ENCODE measurements at regions not wholly inside any gene's neighbourhood (a gene's known extent, or its start where the extent isn't known, plus 50 kb on each side); places are given as distances from the start of the nearest gene placed in this dataset.

GRCh38 chr1:5478156-5478695 is 514.0 kb downstream of the NPHP4 start:
- DNase-seq (ENCODE audit: low read depth, low spot score), result no peak

DNA sequence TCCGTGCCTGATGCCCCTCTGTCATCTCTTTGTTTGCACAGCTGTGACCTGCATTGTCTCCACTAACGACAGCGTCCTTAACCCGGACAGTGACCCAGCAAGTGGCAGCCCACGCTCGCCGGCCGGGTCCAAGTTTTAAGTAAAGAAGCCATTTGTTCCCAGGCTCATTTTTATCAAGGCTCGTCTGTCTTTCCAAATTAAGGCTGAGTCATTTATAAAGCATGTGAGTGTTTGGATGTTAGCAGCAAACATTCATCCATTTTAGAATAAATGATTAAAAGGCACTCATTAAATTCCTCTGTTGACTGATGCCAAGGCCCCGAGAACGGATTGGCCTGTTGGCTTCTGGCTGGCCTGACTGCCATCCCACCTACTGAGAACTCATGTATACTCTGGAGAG is 514.5 kb downstream of the NPHP4 start:
- no peak for DNase-seq (ENCODE audit: low read depth, low spot score)

DNA sequence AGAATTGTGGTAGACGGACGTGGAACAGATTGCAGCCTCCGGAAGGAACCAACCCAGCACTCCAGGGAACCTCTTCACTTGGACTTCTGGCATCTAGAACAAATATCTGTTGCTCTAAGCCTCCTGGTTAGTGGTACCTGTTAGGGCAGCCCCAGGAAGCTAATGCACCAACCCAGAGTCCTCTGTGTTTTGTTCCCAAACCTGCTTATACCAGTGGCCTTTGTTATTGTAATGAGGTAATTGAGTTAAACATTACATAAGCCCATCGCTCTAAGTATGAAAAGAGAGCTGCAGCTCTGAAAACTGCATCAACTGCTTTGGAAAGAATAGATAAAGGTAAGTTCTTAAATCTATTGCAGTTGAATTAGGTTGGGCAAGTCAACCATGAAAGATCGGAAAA is 516.7 kb downstream of the NPHP4 start:
- DNase-seq (ENCODE audit: low read depth, low spot score), result no peak

GRCh38 chr1:5473268-5473667 is 519.0 kb downstream of the NPHP4 start:
- DNase-seq (ENCODE audit: low read depth, low spot score), result no peak

GRCh38 chr1:5466487-5466886 is 525.7 kb downstream of the NPHP4 start:
- DNase-seq (ENCODE audit: low read depth, low spot score), result no peak

DNA sequence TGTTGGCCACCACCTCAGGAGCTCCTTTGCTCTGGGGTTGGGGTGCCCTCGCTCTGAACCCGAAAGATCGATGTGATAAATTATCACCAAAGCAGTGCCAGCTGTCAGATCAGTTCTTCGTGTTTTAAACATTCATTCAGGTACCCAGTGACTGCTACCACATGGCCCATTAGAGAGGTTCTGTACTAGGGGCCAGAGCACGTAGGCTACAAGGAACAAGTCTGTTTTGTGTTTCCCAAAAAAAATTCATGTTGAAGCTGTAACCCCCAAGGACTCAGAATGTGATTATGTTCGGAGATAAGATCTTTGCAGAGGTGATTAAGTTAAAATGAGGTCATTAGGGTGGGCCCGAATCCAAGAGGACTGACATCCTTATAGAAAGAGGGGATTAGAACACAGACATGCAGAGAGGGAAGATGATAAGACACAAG is 526.9 kb downstream of the NPHP4 start:
- no peak for DNase-seq (ENCODE audit: low read depth, low spot score)

GRCh38 chr1:5464366-5464765 is 527.9 kb downstream of the NPHP4 start:
- no peak for DNase-seq (ENCODE audit: low read depth, low spot score)

GRCh38 chr1:5460974-5461373 is 531.3 kb downstream of the NPHP4 start:
- no peak for DNase-seq (ENCODE audit: low read depth, low spot score)

- DNase-seq (ENCODE audit: low read depth, low spot score), result no peak
Observed at GRCh38 chr1:5459839-5460610, 532.2 kb downstream of the NPHP4 start.

DNA sequence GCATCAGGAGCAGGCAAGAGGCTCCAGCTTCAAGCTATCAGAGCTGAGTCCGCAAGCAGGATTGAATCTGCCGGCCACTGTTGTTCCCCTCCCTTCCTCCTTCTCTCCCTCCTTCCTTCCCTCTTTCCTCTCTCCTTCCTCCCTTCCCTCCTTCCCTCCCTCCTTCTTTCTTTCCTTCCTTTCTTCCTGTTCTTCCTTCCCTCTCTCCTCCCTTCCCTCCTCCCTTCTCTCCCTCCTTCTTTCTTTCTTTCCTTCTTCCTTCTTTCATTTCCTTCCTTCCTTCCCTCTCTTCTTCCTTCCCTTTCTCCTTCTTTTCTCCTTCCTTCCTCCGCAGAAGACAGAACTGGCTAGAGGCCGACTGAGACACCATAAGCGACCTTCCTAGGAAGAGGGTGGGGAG is 534.0 kb downstream of the NPHP4 start:
- DNase-seq (ENCODE audit: low read depth, low spot score), result no peak

DNA sequence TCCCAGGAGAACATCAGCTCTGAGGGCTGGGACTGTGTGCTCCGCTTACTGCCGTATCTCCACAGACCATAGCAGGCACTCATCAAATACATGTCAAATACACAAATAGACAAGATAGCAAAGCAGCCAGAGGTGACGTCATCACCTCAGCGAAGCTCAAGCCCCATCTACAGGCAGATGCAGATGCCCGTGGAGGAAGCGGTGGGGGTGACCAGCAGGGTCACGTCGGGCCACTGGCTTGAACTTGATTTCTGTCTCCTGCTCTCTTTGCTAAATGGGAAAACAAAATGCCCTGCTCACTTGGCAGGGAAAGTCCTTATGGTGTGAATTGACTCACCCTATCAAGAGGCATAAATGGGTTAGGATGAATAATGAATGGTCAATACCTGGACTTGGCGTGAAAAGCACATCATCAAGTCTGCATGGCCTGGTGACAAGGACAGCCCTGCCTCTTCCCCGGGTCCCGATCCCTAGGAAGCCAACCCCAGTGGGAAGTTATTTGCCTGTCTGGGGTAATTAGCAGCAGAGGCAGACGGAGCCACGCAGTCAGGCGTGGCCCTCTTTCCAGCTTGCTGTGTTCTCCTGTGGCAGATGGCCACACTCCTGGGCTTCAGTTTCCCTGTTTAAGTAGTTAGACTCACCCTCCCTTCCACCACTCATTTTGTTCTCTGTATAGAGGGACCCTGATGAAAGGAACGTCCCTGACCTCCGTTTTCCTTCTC is 536.0 kb downstream of the NPHP4 start:
- DNase-seq (ENCODE audit: low read depth, low spot score), result no peak

- no peak for DNase-seq (ENCODE audit: low read depth, low spot score)
Observed at GRCh38 chr1:5455651-5456050, 536.6 kb downstream of the NPHP4 start.

- DNase-seq (ENCODE audit: low read depth, low spot score), result no peak
Observed at GRCh38 chr1:5455056-5455455, 537.2 kb downstream of the NPHP4 start.

DNA sequence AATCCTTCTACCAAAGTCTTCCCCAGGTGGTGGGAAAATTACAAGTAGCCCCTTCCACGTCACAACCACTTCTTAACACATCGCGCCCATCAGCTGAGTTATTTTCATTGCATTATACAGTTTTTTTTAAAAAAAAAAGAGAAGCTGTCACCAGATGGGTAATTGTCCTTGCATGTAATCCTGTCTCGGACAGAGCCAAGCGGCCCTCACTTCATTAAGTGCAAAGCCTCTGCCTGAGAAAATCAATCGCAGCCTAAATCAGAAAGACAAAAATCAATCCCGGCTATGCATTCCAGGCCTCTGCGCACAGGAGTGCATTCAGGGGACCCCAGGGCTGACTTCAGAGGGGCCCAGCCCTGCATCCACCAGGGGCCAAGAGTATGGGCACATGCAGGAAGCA is 538.9 kb downstream of the NPHP4 start:
- no peak for DNase-seq (ENCODE audit: low read depth, low spot score)

GRCh38 chr1:5451671-5452070 is 540.6 kb downstream of the NPHP4 start:
- DNase-seq (ENCODE audit: low read depth, low spot score), result no peak

DNA sequence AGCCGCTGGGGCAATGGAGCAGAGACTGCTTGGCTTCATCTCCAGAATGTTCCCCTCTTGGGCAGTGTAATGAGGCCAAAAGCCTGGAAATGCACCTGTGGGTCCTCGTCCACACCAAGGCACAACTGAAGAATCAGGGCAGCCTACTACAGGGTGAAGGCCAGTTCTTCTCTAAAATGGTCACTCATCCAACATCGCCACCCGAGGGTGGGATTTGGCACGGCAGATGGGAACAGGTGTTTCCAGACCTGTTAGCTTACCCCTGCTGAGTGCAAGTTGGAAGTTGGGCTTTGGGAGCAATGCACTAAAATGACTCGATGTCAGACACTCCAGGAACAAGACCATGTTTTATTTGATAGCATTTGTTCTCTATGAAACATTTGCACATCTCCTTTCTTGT is 543.7 kb downstream of the NPHP4 start:
- no peak for DNase-seq (ENCODE audit: low read depth, low spot score)

- DNase-seq (ENCODE audit: low read depth, low spot score), result no peak
Observed at GRCh38 chr1:5447503-5447960, 544.7 kb downstream of the NPHP4 start.

GRCh38 chr1:5444396-5444795 is 547.8 kb downstream of the NPHP4 start:
- DNase-seq (ENCODE audit: low read depth, low spot score), result no peak

DNA sequence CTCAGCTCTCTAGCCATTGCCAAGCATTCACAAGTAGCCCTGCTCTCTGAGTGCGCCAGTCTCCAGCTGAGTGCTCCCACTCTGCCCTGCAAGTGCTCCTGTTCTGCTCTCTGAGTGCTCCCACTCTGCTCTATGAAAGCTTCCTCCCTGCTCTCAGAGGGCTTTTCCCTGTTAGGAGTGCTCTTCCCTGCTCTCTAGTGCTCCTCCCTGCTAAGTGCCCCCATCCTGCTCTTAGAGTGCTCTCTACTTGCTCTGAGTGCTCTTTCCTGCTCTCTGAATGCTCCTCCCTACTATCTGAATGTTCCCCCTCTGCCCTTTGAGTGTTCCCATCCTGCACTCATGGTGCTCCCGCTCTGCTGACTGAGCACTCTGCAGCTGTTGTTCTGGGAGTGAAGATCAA is 555.4 kb downstream of the NPHP4 start:
- no peak for DNase-seq (ENCODE audit: low read depth, low spot score)

- DNase-seq (ENCODE audit: low read depth, low spot score), result no peak
Observed at GRCh38 chr1:5435414-5435813, 556.8 kb downstream of the NPHP4 start.

DNA sequence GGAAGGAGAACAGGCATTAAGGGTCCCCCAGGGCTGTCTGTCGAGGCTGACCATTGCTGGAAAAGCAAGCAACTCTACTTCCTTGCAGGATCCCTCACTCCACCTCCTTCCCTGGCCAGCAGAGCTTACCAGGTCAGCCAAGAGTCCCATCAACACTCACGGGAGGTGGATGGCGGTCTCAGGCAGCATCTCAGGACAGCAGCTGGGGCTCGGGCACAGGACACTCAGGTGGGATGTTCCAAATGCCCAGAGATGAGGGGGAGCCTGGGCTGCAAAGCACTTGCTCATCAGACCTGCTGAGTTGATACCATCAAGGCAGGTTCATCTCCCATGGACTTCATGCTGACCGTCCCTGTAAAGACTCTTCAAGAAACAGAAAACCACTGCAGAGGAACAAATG is 559.8 kb downstream of the NPHP4 start:
- DNase-seq (ENCODE audit: low read depth, low spot score), result no peak

DNA sequence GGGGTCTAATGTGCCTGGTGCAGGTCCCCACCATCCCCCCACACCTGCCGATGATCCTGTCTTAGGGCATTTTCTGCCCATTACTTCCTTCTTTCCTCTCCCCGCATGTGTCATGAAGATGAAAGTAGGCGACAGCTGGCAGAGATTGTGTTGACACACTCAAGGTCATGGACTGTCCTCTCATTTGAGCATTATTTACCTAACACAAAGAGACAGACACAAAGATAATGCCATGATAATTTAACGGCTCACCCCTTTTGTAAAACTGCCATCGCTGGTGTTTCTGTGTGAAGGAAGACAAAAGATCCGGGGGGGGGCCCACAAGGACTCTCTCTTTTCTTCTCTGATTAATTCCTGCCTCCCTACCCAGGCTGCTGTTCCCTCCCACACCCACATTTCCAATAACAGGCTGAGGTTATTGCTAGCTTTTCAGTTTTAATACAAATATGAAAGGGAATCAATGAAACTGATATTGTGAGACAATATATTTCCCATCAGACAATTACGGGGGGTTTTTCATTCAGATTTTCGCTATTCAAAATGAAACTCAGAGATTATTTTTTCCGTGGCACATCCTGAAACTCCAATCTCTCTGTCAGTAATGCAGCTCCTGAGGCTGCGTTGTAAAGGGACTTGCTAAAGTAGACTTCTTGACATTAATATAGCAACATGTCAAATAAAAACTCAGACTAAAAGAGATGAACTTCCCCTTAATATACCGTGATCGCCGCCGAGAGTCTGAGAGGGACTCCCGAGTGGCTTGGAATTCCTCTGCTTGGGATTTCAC is 561.1 kb downstream of the NPHP4 start:
- DNase-seq (ENCODE audit: low read depth, low spot score), result no peak
